ENCODE measurements at regions not wholly inside any gene's neighbourhood (a gene's known extent, or its start where the extent isn't known, plus 50 kb on each side); places are given as distances from the start of the nearest gene placed in this dataset.

GRCh38 chr7:42763137-42763551 is 148.7 kb downstream of the C7orf25 start:
- TF ChIP-seq FOXM1 (IDR thresholded peaks at IDR 0.05; ENCODE audit: borderline replicate concordance) (no peak), TARDBP (IDR thresholded peaks at IDR 0.05) (no peak), BHLHE40 (IDR thresholded peaks at IDR 0.05; ENCODE audit: borderline replicate concordance) (no peak), L3MBTL2 (conservative IDR thresholded peaks at IDR 0.05) (no peak), SUZ12 (IDR thresholded peaks at IDR 0.05) (no peak), ARNT (IDR thresholded peaks at IDR 0.05) (no peak), CTBP1 (IDR thresholded peaks at IDR 0.05; ENCODE audit: borderline replicate concordance) (no peak), ELF4 (IDR thresholded peaks at IDR 0.05) (no peak), ZNF384 (IDR thresholded peaks at IDR 0.05) (no peak)

Data from HEK293T (cell line).